ENCODE measurements at regions not wholly inside any gene's neighbourhood (a gene's known extent, or its start where the extent isn't known, plus 50 kb on each side); places are given as distances from the start of the nearest gene placed in this dataset.

- H3K4me3 ChIP-seq (ENCODE audit: low read depth in 2 of 2, low read length in 2 of 2): peak overlapping the region in 1 of 2 experiments; percentile 61; a peak in 1 of 4 replicates
- intact Hi-C loops (cut with micrococcal nuclease; ENCODE audit: unreplicated experiment): loop anchor here (5.0 kb wide), 1 partner anchor 54 kb away; a partner anchor contains a TSS
These were observed 93.4 kb upstream of the BTN3A2 start for GRCh38 chr6:26271668-26272024.

GRCh38 chr6:26272171-26272637 is 92.8 kb upstream of the BTN3A2 start:
- CTCF ChIA-PET: no interaction called here
- POLR2A ChIA-PET: interaction anchor here (0.6 to 2.5 kb wide), 8 partner anchors 10 to 246 kb away, joined by 3 to 40 read pairs (median 8); a partner anchor contains a TSS
- BruUV-seq (replicated peaks): no TSS peak
- Histone ChIP-seq H3K4me3 (ENCODE audit: low read depth in 2 of 2, low read length in 2 of 2) (peak overlapping the region; percentile 61 to 77), H3K27me3 (ENCODE audit: control insufficient read depth, insufficient read depth, low read length) (no peaks in the 10 kb centered on the region), H3K4me1 (ENCODE audit: control insufficient read depth, insufficient read depth, low read length) (peaks cover 7% of the 10 kb centered on the region), H3K36me3 (ENCODE audit: control insufficient read depth, insufficient read depth, low read length) (no peaks in the 10 kb centered on the region), H3K9me3 (ENCODE audit: control insufficient read depth, insufficient read depth, low read depth, low read length) (no peaks in the 10 kb centered on the region), H3K27ac (ENCODE audit: low read length) (peak overlapping the region; percentile 89)
- ATAC-seq (no peak), DNase-seq (ENCODE audit: low read depth, low spot score) (no peak)
- in situ Hi-C loops (cut with HindIII; ENCODE audit: low pct_unique_long_range_greater_than_20kb, low sequenced_read_pairs): no loop called here
- intact Hi-C loops (cut with micrococcal nuclease; ENCODE audit: unreplicated experiment): loop anchor here (5.0 kb wide), 1 partner anchor 55 kb away; a partner anchor contains a TSS
- TF ChIP-seq TCF7L2 (IDR thresholded peaks at IDR 0.05; ENCODE audit: low read depth, low read length): no peak
- no peak for TF ChIP-seq REST (IDR thresholded peaks at IDR 0.05; ENCODE audit: insufficient read depth in 1 of 2, low read depth in 2 of 2, low read length in 1 of 2)
- TF ChIP-seq SIN3A (IDR thresholded peaks at IDR 0.05; ENCODE audit: borderline replicate concordance, insufficient read depth, low read depth, low read length): no peak
- TF ChIP-seq, protein P1, sequence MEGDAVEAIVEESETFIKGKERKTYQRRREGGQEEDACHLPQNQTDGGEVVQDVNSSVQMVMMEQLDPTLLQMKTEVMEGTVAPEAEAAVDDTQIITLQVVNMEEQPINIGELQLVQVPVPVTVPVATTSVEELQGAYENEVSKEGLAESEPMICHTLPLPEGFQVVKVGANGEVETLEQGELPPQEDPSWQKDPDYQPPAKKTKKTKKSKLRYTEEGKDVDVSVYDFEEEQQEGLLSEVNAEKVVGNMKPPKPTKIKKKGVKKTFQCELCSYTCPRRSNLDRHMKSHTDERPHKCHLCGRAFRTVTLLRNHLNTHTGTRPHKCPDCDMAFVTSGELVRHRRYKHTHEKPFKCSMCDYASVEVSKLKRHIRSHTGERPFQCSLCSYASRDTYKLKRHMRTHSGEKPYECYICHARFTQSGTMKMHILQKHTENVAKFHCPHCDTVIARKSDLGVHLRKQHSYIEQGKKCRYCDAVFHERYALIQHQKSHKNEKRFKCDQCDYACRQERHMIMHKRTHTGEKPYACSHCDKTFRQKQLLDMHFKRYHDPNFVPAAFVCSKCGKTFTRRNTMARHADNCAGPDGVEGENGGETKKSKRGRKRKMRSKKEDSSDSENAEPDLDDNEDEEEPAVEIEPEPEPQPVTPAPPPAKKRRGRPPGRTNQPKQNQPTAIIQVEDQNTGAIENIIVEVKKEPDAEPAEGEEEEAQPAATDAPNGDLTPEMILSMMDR (IDR thresholded peaks at IDR 0.05): no peak
- no peak for TF ChIP-seq POLR2AphosphoS5 (IDR thresholded peaks at IDR 0.05; ENCODE audit: low read depth, low read length)

More at GRCh38 chr6:26271668-26272024, 93.4 kb upstream of the BTN3A2 start:
- TF ChIP-seq TCF7L2 (IDR thresholded peaks at IDR 0.05; ENCODE audit: low read depth, low read length): no peak
- TF ChIP-seq, protein P1 (IDR thresholded peaks at IDR 0.05): no peak
- TF ChIP-seq REST (IDR thresholded peaks at IDR 0.05; ENCODE audit: insufficient read depth in 1 of 2, low read depth in 2 of 2, low read length in 1 of 2): no peak
- no peak for TF ChIP-seq POLR2AphosphoS5 (IDR thresholded peaks at IDR 0.05; ENCODE audit: low read depth, low read length)
- ATAC-seq (no peak), DNase-seq (ENCODE audit: low read depth, low spot score) (no peak)
- BruUV-seq (replicated peaks): no TSS peak
- in situ Hi-C loops (cut with HindIII; ENCODE audit: low pct_unique_long_range_greater_than_20kb, low sequenced_read_pairs): no loop called here
- Histone ChIP-seq H3K27ac (ENCODE audit: low read length) (peak overlapping the region; percentile 89), H3K27me3 (ENCODE audit: control insufficient read depth, insufficient read depth, low read length) (no peaks in the 10 kb centered on the region), H3K9me3 (ENCODE audit: control insufficient read depth, insufficient read depth, low read depth, low read length) (no peaks in the 10 kb centered on the region), H3K4me1 (ENCODE audit: control insufficient read depth, insufficient read depth, low read length) (peaks cover 7% of the 10 kb centered on the region), H3K36me3 (ENCODE audit: control insufficient read depth, insufficient read depth, low read length) (no peaks in the 10 kb centered on the region)
- CTCF ChIA-PET: no interaction called here
- POLR2A ChIA-PET: interaction anchor here (2.3 kb wide), 1 partner anchor 37 kb away, joined by 10 read pairs; a partner anchor contains a TSS
